SK-N-SH treated with all-trans-retinoic acid at 6 μM for 48 hours (cell line): ENCODE measurements at regions not wholly inside any gene's neighbourhood (a gene's known extent, or its start where the extent isn't known, plus 50 kb on each side); places are given as distances from the start of the nearest gene placed in this dataset.

Source experiments
- ATAC-seq: fragments of 200-7000 bp; cut with Tn5 transposase; 3 replicates; pipeline ENCODE4 v1.9.1; 2020; ENCODE audit warnings: mild to moderate bottlenecking, moderate library complexity
- ARNTL ChIP-seq: fragments of 450-650 bp; formaldehyde crosslinking; IDR thresholded peaks from 2 replicates; pipeline ENCODE4 v1.5.0; 2020; ENCODE audit warnings: low read depth, mild to moderate bottlenecking, moderate library complexity, borderline replicate concordance
- BACH2 ChIP-seq: fragments of 250-450 bp; sonication (Bioruptor Pico); IDR thresholded peaks from 2 replicates; pipeline ENCODE4 v1.9.0; 2021; ENCODE audit warnings: mild to moderate bottlenecking, borderline replicate concordance
- CSDC2 ChIP-seq: fragments of 250-450 bp; sonication (Bioruptor Pico); IDR thresholded peaks from 2 replicates; pipeline ENCODE4 v1.5.0; 2020; ENCODE audit warnings: mild to moderate bottlenecking, moderate library complexity
- ESRRG ChIP-seq: fragments of 250-450 bp; sonication (Bioruptor Pico); IDR thresholded peaks from 2 replicates; pipeline ENCODE4 v1.6.1; 2021; ENCODE audit warnings: mild to moderate bottlenecking
- GLIS3 ChIP-seq: fragments of 250-450 bp; sonication (Bioruptor Pico); IDR thresholded peaks from 2 replicates; pipeline ENCODE4 v1.5.0; 2020; ENCODE audit warnings: mild to moderate bottlenecking, moderate library complexity
- OSR1 ChIP-seq: fragments of 250-450 bp; sonication (Bioruptor Pico); IDR thresholded peaks from 2 replicates; pipeline ENCODE4 v1.8.0; 2022; ENCODE audit warnings: moderate library complexity, mild to moderate bottlenecking, inconsistent platforms
- PPARA ChIP-seq: fragments of 250-450 bp; sonication (Bioruptor Pico); IDR thresholded peaks from 2 replicates; pipeline ENCODE4 v1.5.0; 2020; ENCODE audit warnings: mild to moderate bottlenecking, borderline replicate concordance
- RARB ChIP-seq: fragments of 250-450 bp; sonication (Bioruptor Pico); IDR thresholded peaks from 2 replicates; pipeline ENCODE4 v1.8.0; 2021; ENCODE audit warnings: mild to moderate bottlenecking, moderate library complexity
- SNAI2 ChIP-seq: fragments of 250-450 bp; sonication (Bioruptor Pico); IDR thresholded peaks from 2 replicates; pipeline ENCODE4 v1.5.0; 2020; ENCODE audit warnings: mild to moderate bottlenecking, moderate library complexity
- TOX ChIP-seq: fragments of 250-450 bp; sonication (Bioruptor Pico); IDR thresholded peaks from 2 replicates; pipeline ENCODE4 v1.8.0; 2021; ENCODE audit warnings: mild to moderate bottlenecking, moderate library complexity, borderline replicate concordance
- ZFP3 ChIP-seq: fragments of 250-450 bp; sonication (Bioruptor Pico); IDR thresholded peaks from 2 replicates; pipeline ENCODE4 v1.5.0; 2020; ENCODE audit warnings: mild to moderate bottlenecking, moderate library complexity
- ZFP30 ChIP-seq: fragments of 450-650 bp; formaldehyde crosslinking; IDR thresholded peaks from 2 replicates; pipeline ENCODE4 v1.5.0; 2022; ENCODE audit warnings: mild to moderate bottlenecking, moderate library complexity
- ZNF70 ChIP-seq: fragments of 450-650 bp; formaldehyde crosslinking; IDR thresholded peaks from 2 replicates; pipeline ENCODE4 v1.5.0; 2020; ENCODE audit warnings: mild to moderate bottlenecking, moderate library complexity
- ZNF8 ChIP-seq: fragments of 450-650 bp; formaldehyde crosslinking; IDR thresholded peaks from 2 replicates; pipeline ENCODE4 v1.5.0; 2020; ENCODE audit warnings: mild to moderate bottlenecking, moderate library complexity
- TF ChIP-seq, protein P1 (sequence below): fragments of 250-450 bp; sonication (Bioruptor Pico); IDR thresholded peaks from 2 replicates; pipeline ENCODE4 v1.5.1; 2020; ENCODE audit warnings: low read depth, mild to moderate bottlenecking, moderate library complexity
- TF ChIP-seq, protein P2 (sequence below): fragments of 250-450 bp; sonication (Bioruptor Pico); IDR thresholded peaks from 2 replicates; pipeline ENCODE4 v1.5.1; 2021; ENCODE audit warnings: mild to moderate bottlenecking, moderate library complexity
- TF ChIP-seq, protein P3 (sequence below): fragments of 250-450 bp; sonication (Bioruptor Pico); IDR thresholded peaks from 2 replicates; pipeline ENCODE4 v1.8.0; 2020; ENCODE audit warnings: mild to moderate bottlenecking, moderate library complexity, borderline replicate concordance
- TF ChIP-seq, protein P4 (sequence below): fragments of 250-450 bp; sonication (Bioruptor Pico); IDR thresholded peaks from 2 replicates; pipeline ENCODE4 v1.5.0; 2020; ENCODE audit warnings: mild to moderate bottlenecking, moderate library complexity

DNA sequence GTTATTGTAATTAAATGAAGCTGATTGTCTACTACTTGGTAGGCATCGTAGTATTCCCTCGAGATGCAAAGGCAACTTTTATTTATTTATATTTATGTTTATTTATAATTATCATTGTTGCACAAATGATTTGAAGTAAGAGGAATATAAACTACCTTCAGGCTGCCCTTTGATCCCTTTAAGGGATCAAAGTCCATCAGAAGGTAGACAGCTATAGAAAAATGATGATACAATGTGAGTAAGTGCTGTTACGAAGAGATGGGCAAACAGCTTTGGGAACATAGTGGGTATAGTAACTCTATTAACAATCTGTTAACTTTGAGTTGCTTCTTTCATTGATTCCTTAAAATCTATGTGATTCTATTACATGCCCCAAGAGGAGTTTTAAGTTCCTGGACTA is 512.8 kb upstream of the CITED2 start (continued):
- TF ChIP-seq GLIS3 (CRISPR knock-in tag), result no peak
- no peak for TF ChIP-seq ZNF8 (CRISPR knock-in tag)
- no peak for TF ChIP-seq OSR1 (CRISPR knock-in tag)
- TF ChIP-seq, protein P1, sequence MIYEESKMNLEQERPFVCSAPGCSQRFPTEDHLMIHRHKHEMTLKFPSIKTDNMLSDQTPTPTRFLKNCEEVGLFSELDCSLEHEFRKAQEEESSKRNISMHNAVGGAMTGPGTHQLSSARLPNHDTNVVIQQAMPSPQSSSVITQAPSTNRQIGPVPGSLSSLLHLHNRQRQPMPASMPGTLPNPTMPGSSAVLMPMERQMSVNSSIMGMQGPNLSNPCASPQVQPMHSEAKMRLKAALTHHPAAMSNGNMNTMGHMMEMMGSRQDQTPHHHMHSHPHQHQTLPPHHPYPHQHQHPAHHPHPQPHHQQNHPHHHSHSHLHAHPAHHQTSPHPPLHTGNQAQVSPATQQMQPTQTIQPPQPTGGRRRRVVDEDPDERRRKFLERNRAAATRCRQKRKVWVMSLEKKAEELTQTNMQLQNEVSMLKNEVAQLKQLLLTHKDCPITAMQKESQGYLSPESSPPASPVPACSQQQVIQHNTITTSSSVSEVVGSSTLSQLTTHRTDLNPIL (CRISPR knock-in tag), result no peak
- TF ChIP-seq ZFP3 (CRISPR knock-in tag), result no peak

DNA sequence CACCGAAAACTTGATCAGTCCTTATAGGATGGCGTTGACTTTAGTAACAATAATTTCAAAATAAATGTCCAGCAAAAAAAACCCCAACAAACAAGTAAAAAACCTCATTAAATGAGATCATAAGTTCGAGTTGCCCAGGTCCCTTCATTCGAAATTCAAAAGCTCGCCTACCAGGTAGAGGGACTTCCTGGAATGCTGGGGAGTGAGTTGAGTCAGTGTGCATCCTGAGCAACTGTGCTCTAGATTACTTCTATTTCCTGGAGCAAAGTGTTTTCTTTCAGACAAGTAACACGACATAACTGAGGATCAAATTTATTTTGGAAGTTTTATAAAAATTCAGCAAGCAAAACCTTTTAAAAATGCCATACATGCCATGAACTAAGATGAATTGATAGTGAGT is 511.9 kb upstream of the CITED2 start:
- no peak for TF ChIP-seq ARNTL (CRISPR knock-in tag)
- no peak for TF ChIP-seq RARB (CRISPR knock-in tag)
- TF ChIP-seq ZNF70 (CRISPR knock-in tag), result no peak
- TF ChIP-seq PPARA (CRISPR knock-in tag), result no peak
- TF ChIP-seq, protein P1 (CRISPR knock-in tag), result no peak
- TF ChIP-seq, protein P2, sequence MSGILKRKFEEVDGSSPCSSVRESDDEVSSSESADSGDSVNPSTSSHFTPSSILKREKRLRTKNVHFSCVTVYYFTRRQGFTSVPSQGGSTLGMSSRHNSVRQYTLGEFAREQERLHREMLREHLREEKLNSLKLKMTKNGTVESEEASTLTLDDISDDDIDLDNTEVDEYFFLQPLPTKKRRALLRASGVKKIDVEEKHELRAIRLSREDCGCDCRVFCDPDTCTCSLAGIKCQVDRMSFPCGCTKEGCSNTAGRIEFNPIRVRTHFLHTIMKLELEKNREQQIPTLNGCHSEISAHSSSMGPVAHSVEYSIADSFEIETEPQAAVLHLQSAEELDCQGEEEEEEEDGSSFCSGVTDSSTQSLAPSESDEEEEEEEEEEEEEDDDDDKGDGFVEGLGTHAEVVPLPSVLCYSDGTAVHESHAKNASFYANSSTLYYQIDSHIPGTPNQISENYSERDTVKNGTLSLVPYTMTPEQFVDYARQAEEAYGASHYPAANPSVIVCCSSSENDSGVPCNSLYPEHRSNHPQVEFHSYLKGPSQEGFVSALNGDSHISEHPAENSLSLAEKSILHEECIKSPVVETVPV, result no peak
- no peak for TF ChIP-seq ZFP3 (CRISPR knock-in tag)
- no peak for TF ChIP-seq ZFP30 (CRISPR knock-in tag)
- ATAC-seq, result no peak

DNA sequence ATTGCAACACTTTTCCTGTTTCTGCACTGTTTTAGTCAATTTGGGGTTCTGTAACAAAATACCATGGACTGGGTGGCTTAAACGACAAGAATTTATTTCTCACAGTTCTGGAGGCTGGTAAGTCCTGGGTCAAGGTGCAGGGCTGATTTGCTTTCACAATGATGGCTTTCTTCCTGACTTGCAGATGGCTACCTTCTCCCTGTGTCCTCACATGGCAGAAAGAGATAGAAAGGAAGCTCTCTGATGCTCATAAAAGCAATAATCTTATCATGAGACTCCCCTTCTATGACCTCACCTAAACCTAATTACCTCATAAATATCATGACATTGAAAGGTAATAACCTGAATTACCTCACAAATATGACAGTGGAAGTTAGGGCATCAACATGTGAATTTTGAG is 511.5 kb upstream of the CITED2 start:
- TF ChIP-seq, protein P1 (CRISPR knock-in tag), result no peak
- TF ChIP-seq ZFP3 (CRISPR knock-in tag) (no peak), CSDC2 (CRISPR knock-in tag) (no peak), BACH2 (no peak), SNAI2 (CRISPR knock-in tag) (no peak), GLIS3 (CRISPR knock-in tag) (no peak), ARNTL (CRISPR knock-in tag) (no peak), RARB (CRISPR knock-in tag) (no peak), OSR1 (CRISPR knock-in tag) (no peak), TOX (CRISPR knock-in tag) (no peak), ESRRG (CRISPR knock-in tag) (no peak)
- TF ChIP-seq, protein P3, sequence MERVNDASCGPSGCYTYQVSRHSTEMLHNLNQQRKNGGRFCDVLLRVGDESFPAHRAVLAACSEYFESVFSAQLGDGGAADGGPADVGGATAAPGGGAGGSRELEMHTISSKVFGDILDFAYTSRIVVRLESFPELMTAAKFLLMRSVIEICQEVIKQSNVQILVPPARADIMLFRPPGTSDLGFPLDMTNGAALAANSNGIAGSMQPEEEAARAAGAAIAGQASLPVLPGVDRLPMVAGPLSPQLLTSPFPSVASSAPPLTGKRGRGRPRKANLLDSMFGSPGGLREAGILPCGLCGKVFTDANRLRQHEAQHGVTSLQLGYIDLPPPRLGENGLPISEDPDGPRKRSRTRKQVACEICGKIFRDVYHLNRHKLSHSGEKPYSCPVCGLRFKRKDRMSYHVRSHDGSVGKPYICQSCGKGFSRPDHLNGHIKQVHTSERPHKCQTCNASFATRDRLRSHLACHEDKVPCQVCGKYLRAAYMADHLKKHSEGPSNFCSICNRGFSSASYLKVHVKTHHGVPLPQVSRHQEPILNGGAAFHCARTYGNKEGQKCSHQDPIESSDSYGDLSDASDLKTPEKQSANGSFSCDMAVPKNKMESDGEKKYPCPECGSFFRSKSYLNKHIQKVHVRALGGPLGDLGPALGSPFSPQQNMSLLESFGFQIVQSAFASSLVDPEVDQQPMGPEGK, result no peak
- TF ChIP-seq, protein P4, sequence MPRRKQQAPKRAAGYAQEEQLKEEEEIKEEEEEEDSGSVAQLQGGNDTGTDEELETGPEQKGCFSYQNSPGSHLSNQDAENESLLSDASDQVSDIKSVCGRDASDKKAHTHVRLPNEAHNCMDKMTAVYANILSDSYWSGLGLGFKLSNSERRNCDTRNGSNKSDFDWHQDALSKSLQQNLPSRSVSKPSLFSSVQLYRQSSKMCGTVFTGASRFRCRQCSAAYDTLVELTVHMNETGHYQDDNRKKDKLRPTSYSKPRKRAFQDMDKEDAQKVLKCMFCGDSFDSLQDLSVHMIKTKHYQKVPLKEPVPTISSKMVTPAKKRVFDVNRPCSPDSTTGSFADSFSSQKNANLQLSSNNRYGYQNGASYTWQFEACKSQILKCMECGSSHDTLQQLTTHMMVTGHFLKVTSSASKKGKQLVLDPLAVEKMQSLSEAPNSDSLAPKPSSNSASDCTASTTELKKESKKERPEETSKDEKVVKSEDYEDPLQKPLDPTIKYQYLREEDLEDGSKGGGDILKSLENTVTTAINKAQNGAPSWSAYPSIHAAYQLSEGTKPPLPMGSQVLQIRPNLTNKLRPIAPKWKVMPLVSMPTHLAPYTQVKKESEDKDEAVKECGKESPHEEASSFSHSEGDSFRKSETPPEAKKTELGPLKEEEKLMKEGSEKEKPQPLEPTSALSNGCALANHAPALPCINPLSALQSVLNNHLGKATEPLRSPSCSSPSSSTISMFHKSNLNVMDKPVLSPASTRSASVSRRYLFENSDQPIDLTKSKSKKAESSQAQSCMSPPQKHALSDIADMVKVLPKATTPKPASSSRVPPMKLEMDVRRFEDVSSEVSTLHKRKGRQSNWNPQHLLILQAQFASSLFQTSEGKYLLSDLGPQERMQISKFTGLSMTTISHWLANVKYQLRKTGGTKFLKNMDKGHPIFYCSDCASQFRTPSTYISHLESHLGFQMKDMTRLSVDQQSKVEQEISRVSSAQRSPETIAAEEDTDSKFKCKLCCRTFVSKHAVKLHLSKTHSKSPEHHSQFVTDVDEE (CRISPR knock-in tag), result no peak
- TF ChIP-seq, protein P2, result no peak
- ATAC-seq, result no peak
